ENCODE measurements at regions not wholly inside any gene's neighbourhood (a gene's known extent, or its start where the extent isn't known, plus 50 kb on each side); places are given as distances from the start of the nearest gene placed in this dataset.

DNA sequence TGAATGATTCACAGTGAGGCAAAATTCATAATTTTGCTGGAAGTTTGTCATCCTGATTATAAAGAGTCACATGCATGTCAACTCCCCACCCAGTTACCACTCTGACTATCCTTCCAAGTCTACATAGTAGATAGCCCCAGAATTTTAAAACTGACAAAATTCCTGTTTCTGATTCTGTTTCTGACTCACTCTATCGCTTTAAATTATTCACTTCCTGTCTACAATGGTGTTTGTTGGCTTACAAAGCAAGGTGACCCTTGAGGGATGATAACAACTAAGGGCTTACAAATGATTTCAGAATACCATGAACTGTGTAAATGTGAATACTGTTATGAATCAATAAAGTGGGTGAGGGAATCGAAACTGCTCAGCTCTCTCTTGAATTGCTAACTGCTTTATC, 98.7 kb upstream of the KL start:
- Histone ChIP-seq H3K4me1 (no peaks in the 10 kb centered on the region), H3K4me3 (no peak overlapping the region), H3K9me3 (peaks cover 0 to 9% (median 4%) of the 10 kb centered on the region in 4 donors), H3K36me3 (no peaks in the 10 kb centered on the region), H3K27ac (no peak overlapping the region), H3K27me3 (no peaks in the 10 kb centered on the region)
- intact Hi-C loops (cut with DNase I; ENCODE audit: low total_unique reads): no loop called here
- TF ChIP-seq POLR2A (IDR thresholded peaks at IDR 0.05) (no peak), POLR2AphosphoS5 (IDR thresholded peaks at IDR 0.05) (no peak), EP300 (IDR thresholded peaks at IDR 0.05) (no peak)
- TF ChIP-seq, protein P1, sequence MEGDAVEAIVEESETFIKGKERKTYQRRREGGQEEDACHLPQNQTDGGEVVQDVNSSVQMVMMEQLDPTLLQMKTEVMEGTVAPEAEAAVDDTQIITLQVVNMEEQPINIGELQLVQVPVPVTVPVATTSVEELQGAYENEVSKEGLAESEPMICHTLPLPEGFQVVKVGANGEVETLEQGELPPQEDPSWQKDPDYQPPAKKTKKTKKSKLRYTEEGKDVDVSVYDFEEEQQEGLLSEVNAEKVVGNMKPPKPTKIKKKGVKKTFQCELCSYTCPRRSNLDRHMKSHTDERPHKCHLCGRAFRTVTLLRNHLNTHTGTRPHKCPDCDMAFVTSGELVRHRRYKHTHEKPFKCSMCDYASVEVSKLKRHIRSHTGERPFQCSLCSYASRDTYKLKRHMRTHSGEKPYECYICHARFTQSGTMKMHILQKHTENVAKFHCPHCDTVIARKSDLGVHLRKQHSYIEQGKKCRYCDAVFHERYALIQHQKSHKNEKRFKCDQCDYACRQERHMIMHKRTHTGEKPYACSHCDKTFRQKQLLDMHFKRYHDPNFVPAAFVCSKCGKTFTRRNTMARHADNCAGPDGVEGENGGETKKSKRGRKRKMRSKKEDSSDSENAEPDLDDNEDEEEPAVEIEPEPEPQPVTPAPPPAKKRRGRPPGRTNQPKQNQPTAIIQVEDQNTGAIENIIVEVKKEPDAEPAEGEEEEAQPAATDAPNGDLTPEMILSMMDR (IDR thresholded peaks at IDR 0.05): no peak
- no peak for DNase-seq
- WGBS, 5 donors: 46 to 77% (median 52%) methylated on average over 2 of the region's 2 CpGs

DNA sequence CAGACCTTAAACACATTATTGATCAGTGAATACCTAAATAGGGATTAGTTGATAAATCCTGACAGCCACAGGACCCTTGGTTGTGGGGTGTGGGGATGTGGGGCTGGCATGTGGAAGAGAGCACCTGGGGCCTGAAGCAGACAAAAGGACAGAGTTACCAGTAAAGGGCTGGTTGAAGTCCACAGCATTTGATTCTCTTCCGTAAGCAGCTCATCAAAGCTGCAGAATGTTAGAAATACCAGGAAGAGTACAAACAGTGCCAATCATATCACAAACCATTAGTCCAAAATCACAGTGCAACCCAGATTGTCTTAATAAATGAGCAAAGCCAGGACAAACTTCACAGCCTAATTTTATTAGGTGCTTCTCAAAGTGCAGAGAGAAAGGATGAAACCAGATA, 92.5 kb upstream of the KL start:
- intact Hi-C loops (cut with DNase I; ENCODE audit: low total_unique reads): no loop called here
- Histone ChIP-seq H3K9me3 (no peaks in the 10 kb centered on the region), H3K27ac (no peak overlapping the region), H3K4me1 (no peaks in the 10 kb centered on the region), H3K36me3 (no peaks in the 10 kb centered on the region), H3K4me3 (no peak overlapping the region), H3K27me3 (no peaks in the 10 kb centered on the region)
- WGBS, 5 donors: 89 to 98% (median 95%) methylated on average over 1 of the region's 1 CpG
- no peak for DNase-seq
- TF ChIP-seq POLR2AphosphoS5 (IDR thresholded peaks at IDR 0.05): no peak
- TF ChIP-seq, protein P1 (IDR thresholded peaks at IDR 0.05): no peak
- no peak for TF ChIP-seq EP300 (IDR thresholded peaks at IDR 0.05)
- no peak for TF ChIP-seq POLR2A (IDR thresholded peaks at IDR 0.05)

DNA sequence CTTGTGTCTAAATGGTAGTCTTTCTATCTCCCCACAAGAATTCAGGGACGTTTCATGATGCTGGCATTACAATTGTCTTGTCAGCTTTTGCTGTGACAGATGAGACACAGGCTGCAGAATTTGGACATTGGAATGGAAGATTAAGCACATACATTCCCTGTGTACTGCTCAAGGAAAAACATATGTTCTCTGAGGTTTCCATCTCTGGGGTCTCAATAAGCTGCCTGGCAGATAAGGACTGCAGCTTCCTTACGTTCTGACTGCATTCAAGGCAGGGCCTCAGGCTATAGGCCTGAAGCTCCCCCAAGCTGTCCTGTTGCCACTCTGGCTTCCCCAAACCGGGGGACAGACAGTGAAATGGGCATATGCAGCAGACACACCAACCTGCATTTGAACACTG, 91.3 kb upstream of the KL start:
- 50 to 62% (median 55%) methylated on average over 3 of the region's 3 CpGs for WGBS, 5 donors

DNA sequence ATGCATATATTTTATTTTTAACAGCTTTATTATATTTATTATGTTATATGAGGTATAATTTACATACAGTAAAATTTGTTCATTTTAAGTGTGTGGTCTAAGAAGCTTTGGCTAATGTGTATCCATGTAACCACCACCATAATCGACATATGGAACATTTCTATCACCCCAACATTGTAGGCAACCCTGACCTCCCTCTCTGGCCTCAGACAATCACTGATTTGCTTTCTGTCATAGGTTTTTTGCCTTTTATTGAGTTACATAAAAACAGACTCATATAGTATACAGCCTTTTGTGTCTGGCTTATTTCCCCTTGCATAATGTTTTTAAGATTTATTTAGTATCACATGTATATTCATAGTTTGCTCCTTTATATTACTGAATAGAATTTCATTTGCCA, 90.7 kb upstream of the KL start:
- Histone ChIP-seq H3K4me1 (no peaks in the 10 kb centered on the region), H3K27ac (no peak overlapping the region), H3K9me3 (no peaks in the 10 kb centered on the region), H3K27me3 (no peaks in the 10 kb centered on the region), H3K36me3 (no peaks in the 10 kb centered on the region), H3K4me3 (no peak overlapping the region)
- no peak for TF ChIP-seq EP300 (IDR thresholded peaks at IDR 0.05)
- TF ChIP-seq POLR2A (IDR thresholded peaks at IDR 0.05): no peak
- TF ChIP-seq POLR2AphosphoS5 (IDR thresholded peaks at IDR 0.05): no peak
- TF ChIP-seq, protein P1 (IDR thresholded peaks at IDR 0.05): no peak
- no peak for DNase-seq
- 69 to 93% (median 84%) methylated on average over 1 of the region's 1 CpG for WGBS, 5 donors
- intact Hi-C loops (cut with DNase I; ENCODE audit: low total_unique reads): no loop called here

More for the DNA sequence above, 91.3 kb upstream of the KL start:
- no peaks in the 10 kb centered on the region for H3K36me3 ChIP-seq
- H3K9me3 ChIP-seq: no peaks in the 10 kb centered on the region
- H3K4me3 ChIP-seq: no peak overlapping the region
- no peaks in the 10 kb centered on the region for H3K4me1 ChIP-seq
- no peak for TF ChIP-seq POLR2A (IDR thresholded peaks at IDR 0.05)
- intact Hi-C loops (cut with DNase I; ENCODE audit: low total_unique reads): no loop called here
- no peak overlapping the region for H3K27ac ChIP-seq
- DNase-seq: no peak
- no peaks in the 10 kb centered on the region for H3K27me3 ChIP-seq

DNA sequence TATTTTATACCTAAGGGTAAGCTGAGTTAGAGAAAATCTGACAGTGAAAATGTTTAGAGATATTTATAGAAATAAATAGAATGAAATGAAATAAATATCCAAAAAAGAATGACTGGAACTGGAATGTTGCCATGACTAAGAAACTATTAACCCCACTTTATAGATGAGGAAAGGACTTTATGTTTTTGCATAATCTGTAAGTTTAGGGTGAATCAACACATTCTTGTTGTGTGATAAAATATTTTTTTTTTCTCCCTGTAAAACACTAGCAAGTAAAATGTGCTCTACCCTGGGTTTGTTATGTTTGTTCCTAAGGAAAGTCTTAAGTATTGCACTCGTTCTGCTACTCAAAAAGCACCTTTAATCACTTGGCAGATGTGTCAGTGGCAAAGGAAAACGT, 83.8 kb upstream of the KL start:
- Histone ChIP-seq H3K36me3 (no peaks in the 10 kb centered on the region), H3K4me3 (no peak overlapping the region), H3K4me1 (no peaks in the 10 kb centered on the region), H3K9me3 (peaks cover 0 to 4% (median 0%) of the 10 kb centered on the region in 4 donors), H3K27me3 (no peaks in the 10 kb centered on the region), H3K27ac (no peak overlapping the region)
- whole genome bisulfite sequencing, 5 donors: 59 to 69% (median 63%) methylated on average over 2 of the region's 2 CpGs
- intact Hi-C loops (cut with DNase I; ENCODE audit: low total_unique reads): no loop called here
- DNase-seq: no peak
- TF ChIP-seq, protein P1 (IDR thresholded peaks at IDR 0.05): no peak
- TF ChIP-seq EP300 (IDR thresholded peaks at IDR 0.05): no peak
- TF ChIP-seq POLR2A (IDR thresholded peaks at IDR 0.05): no peak
- no peak for TF ChIP-seq POLR2AphosphoS5 (IDR thresholded peaks at IDR 0.05)
